ENCODE measurements at regions not wholly inside any gene's neighbourhood (a gene's known extent, or its start where the extent isn't known, plus 50 kb on each side); places are given as distances from the start of the nearest gene placed in this dataset.

- TF ChIP-seq CTCF (IDR thresholded peaks at IDR 0.05) = no peak
- no peak for TF ChIP-seq POLR2A (IDR thresholded peaks at IDR 0.05)
These were observed 393.6 kb upstream of the CDIN1 start for GRCh38 chr15:36185845-36186244.
